ENCODE measurements at regions not wholly inside any gene's neighbourhood (a gene's known extent, or its start where the extent isn't known, plus 50 kb on each side); places are given as distances from the start of the nearest gene placed in this dataset.

GRCh38 chr2:176534798-176535466, 265.7 kb downstream of the MTX2 start:
- no peak for TF ChIP-seq TCF7L2 (IDR thresholded peaks at IDR 0.05; ENCODE audit: low read depth, low read length)
- no peak for TF ChIP-seq ZSCAN21 (CRISPR knock-in tag; IDR thresholded peaks at IDR 0.05; ENCODE audit: borderline replicate concordance)
- TF ChIP-seq CTCF (CRISPR knock-in tag; IDR thresholded peaks at IDR 0.05): no peak
- TF ChIP-seq IRF9 (CRISPR knock-in tag; IDR thresholded peaks at IDR 0.05; ENCODE audit: borderline replicate concordance): no peak
- TF ChIP-seq KDM5A (IDR thresholded peaks at IDR 0.05; ENCODE audit: borderline replicate concordance, low read length): no peak
- no peak for TF ChIP-seq BCL3 (CRISPR knock-in tag; IDR thresholded peaks at IDR 0.05)
- TF ChIP-seq EZH2 (conservative IDR thresholded peaks at IDR 0.05; ENCODE audit: low read depth, low read length): no peak
- TF ChIP-seq REST (IDR thresholded peaks at IDR 0.05; ENCODE audit: borderline replicate concordance in 1 of 2, low read depth in 1 of 2, low read length in 2 of 2): no peak
- TF ChIP-seq ZNF333 (CRISPR knock-in tag; IDR thresholded peaks at IDR 0.05; ENCODE audit: borderline replicate concordance): no peak
- TF ChIP-seq ARNTL (CRISPR knock-in tag; IDR thresholded peaks at IDR 0.05): no peak

All from HepG2 (cell line).